ENCODE measurements at regions not wholly inside any gene's neighbourhood (a gene's known extent, or its start where the extent isn't known, plus 50 kb on each side); places are given as distances from the start of the nearest gene placed in this dataset.

DNA sequence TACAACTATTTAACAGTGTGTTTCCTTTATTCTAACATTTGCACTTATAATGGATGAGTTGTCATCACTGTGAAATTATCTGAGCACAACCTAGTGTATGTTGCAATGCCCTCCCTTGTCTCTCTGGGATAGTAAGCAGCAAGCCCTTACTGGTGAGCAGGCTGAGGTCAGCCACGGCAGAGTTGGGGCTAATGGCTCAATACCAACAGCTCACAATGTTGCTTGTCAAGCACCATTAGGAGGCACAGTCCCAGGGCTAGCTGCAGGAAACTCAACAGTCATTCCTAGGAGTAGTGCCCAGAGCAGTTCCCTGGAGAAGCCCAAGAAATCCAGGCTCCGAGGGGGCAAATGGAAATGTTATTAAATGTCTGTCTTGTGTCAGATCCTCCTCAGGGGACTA lies 858.4 kb downstream of the GRID1 start:
- TF ChIP-seq, protein P1, sequence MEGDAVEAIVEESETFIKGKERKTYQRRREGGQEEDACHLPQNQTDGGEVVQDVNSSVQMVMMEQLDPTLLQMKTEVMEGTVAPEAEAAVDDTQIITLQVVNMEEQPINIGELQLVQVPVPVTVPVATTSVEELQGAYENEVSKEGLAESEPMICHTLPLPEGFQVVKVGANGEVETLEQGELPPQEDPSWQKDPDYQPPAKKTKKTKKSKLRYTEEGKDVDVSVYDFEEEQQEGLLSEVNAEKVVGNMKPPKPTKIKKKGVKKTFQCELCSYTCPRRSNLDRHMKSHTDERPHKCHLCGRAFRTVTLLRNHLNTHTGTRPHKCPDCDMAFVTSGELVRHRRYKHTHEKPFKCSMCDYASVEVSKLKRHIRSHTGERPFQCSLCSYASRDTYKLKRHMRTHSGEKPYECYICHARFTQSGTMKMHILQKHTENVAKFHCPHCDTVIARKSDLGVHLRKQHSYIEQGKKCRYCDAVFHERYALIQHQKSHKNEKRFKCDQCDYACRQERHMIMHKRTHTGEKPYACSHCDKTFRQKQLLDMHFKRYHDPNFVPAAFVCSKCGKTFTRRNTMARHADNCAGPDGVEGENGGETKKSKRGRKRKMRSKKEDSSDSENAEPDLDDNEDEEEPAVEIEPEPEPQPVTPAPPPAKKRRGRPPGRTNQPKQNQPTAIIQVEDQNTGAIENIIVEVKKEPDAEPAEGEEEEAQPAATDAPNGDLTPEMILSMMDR (IDR thresholded peaks at IDR 0.05; ENCODE audit: low read depth, low read length, missing control alignments) = no peak
- in situ Hi-C loops (cut with HindIII; ENCODE audit: low sequenced_read_pairs) = no loop called here
- DNase-seq (ENCODE audit: low read depth) = no peak
- H3K4me3 ChIP-seq (ENCODE audit: low read depth, low read length) = no peak overlapping the region

DNA sequence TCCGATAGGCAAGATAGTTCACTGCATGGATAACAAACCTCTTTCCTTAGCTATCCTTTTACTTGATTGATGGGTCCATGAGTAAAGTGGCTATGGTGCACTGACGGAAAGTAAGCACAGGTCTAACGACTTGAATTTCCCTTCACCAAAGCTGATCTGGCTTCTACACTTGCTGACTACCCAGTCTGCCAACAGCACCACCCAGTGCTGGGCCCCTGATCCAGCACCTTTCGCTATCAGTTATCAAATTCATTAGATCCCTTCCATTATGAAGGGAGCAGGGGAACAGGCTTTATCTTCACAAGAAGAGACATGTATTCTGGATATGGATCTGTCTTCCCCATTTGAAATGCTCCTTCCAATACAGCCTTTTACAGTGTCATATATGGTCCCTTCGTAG lies 855.9 kb downstream of the GRID1 start:
- no peak for DNase-seq (ENCODE audit: low read depth)
- TF ChIP-seq, protein P1 (IDR thresholded peaks at IDR 0.05; ENCODE audit: low read depth, low read length, missing control alignments) = no peak
- in situ Hi-C loops (cut with HindIII; ENCODE audit: low sequenced_read_pairs) = no loop called here
- H3K4me3 ChIP-seq (ENCODE audit: low read depth, low read length) = no peak overlapping the region

DNA sequence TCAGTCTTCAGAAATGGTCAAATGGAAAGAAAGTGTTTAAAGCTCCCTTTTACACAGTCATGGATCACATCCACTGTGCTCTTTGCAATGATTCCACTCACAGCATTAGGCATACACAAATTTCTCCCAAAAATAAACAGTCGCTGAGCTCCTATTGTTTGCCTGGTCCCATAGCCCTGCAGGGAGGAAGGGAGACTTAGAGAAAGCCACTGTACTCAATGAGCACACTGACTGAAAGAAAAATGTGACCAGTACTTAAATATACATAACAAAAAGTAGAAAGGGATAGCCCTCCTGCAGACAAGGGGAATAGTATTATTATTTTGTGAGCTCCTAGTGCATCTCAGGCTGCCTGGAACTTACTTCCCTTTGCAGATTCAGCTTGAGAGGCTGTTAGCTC lies 853.2 kb downstream of the GRID1 start:
- in situ Hi-C loops (cut with HindIII; ENCODE audit: low sequenced_read_pairs) = no loop called here
- no peak for DNase-seq (ENCODE audit: low read depth)
- no peak overlapping the region for H3K4me3 ChIP-seq (ENCODE audit: low read depth, low read length)
- TF ChIP-seq, protein P1 (IDR thresholded peaks at IDR 0.05; ENCODE audit: low read depth, low read length, missing control alignments) = no peak

DNA sequence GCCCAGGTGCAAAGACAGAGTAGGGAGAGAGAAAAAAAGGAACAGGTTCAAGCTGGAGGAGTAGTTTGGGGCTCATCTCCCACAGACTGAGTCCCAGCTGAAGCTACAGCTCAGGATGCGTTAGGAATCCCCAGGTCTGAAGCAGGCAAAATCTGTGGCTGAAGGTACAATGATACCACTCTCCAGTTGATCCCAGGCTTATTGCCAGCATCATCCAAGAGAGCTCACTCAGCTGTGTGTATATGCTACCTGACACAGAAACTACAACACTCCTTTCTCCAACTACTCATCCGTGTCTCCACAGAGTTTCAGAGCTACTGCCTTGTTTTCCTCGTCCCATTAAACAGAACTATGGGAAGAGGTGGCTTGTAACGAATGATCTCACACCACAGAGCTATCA lies 851.3 kb downstream of the GRID1 start:
- in situ Hi-C loops (cut with HindIII; ENCODE audit: low sequenced_read_pairs) = no loop called here
- no peak for DNase-seq (ENCODE audit: low read depth)
- TF ChIP-seq, protein P1 (IDR thresholded peaks at IDR 0.05; ENCODE audit: low read depth, low read length, missing control alignments) = no peak
- H3K4me3 ChIP-seq (ENCODE audit: low read depth, low read length) = no peak overlapping the region

DNA sequence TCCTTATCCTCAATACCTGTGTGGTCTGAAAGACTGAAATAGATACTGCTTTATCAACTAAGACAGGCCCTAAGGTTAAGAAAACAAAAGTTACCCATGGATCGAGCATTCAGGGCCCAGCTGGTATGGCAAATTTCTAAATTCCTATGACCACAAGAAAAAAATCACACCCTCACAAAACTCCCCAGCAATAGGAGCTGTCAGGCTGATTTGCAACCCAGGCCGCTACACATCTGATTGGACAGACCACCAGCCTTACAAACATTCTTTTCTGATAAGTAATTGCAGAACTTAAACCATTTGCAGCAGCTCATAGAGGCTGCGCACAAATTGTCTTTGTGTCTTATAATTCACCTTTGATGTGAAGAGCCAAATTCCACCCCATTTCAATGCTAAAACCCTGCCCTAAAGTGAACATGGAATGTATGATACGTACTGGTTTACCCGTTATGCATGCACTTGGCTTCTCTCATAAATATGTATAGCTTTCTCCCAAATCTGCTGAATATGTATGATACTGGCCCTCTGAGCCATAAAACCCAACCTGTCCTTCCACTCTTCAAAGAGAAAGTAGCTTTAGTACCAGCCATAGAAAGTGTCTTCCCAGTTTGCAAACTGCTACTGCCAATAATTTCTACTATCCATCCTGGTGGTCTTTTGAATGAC lies 842.5 kb downstream of the GRID1 start:
- H3K4me3 ChIP-seq (ENCODE audit: low read depth, low read length) = no peak overlapping the region
- TF ChIP-seq, protein P1 (IDR thresholded peaks at IDR 0.05; ENCODE audit: low read depth, low read length, missing control alignments) = no peak
- in situ Hi-C loops (cut with HindIII; ENCODE audit: low sequenced_read_pairs) = no loop called here
- no peak for DNase-seq (ENCODE audit: low read depth)

DNA sequence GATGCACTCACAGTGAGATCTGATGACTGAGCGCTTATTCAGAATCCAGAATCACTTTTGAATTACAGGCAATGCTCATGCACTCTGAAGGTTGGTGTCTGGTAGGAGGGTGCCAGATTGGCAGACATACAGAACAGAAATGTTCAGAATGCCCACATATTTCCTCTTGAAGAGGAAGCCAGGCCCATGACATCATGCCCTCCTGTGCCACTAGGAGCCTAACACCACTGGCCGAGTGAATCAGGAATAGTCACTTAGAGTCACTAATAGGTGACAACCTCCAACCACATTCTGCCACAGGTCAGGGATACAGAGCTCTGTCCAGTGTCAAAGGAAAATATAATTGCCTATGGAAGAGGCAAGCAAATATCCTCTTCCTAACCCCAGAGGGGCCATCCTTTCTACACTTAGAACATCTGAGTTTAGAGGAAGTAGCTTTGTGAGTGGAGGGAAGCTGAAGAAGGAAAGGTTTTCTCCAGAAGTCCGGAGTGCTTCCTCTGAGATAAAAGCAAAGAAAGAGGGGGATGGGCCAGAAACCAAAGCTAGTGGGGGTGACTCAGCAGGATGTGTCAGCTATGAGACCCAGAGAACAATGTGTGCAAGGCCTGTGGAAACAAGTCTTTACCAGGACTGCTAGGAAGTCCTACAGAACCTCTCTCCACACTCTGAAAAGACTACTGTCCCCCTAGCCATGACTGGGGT lies 838.8 kb downstream of the GRID1 start:
- TF ChIP-seq, protein P1 (IDR thresholded peaks at IDR 0.05; ENCODE audit: low read depth, low read length, missing control alignments) = no peak
- in situ Hi-C loops (cut with HindIII; ENCODE audit: low sequenced_read_pairs) = no loop called here

More for the DNA sequence above, 838.8 kb downstream of the GRID1 start:
- no peak overlapping the region for H3K4me3 ChIP-seq (ENCODE audit: low read depth, low read length)
- no peak for DNase-seq (ENCODE audit: low read depth)

All from astrocyte of the cerebellum (primary cell).